IMR-90 (cell line): ENCODE measurements at regions not wholly inside any gene's neighbourhood (a gene's known extent, or its start where the extent isn't known, plus 50 kb on each side); places are given as distances from the start of the nearest gene placed in this dataset.

Experiments used
- ATAC-seq: fragments of 200-7000 bp; cut with Tn5 transposase; 2 replicates; pipeline ENCODE4 v1.9.1; 2020; ENCODE audit warnings: low read depth, mild to moderate bottlenecking, moderate library complexity
- BruUV-seq: library from RNA; stranded (reverse); fragments of 400-500 nt; replicated peaks from 2 replicates; lab custom pipeline; 2021; lab: Mats Ljungman, UMichigan
- CTCF ChIA-PET: fragments of 300-600 bp; formaldehyde crosslinking; extraction: SDS; loops from one replicate; lab custom pipeline; 2021; ENCODE audit warnings: antibody characterized with exemption; lab: Yijun Ruan, JAX
- POLR2A ChIA-PET: fragments of 300-600 bp; sonication (Branson Sonifier 250); formaldehyde crosslinking; loops from one replicate; lab custom pipeline; 2022; ENCODE audit warnings: antibody characterized with exemption; ENCODE audit not compliant: unreplicated experiment; lab: Charles Lee
- DNase-seq: peaks from one replicate; pipeline ENCODE4 v3.0.0; 2013
- H2AFZ ChIP-seq: replicated peaks from 2 replicates; pipeline ENCODE3; 2013; ENCODE audit warnings: low read length, mild to moderate bottlenecking; ENCODE audit not compliant: poor library complexity
- H2AK5ac ChIP-seq: 2 replicates; pipeline ENCODE4 v1.6.1; 2013; ENCODE audit warnings: low read depth, low read length, inconsistent platforms
- H2AK9ac ChIP-seq: replicated peaks from 2 replicates; pipeline ENCODE3; 2013; ENCODE audit warnings: mild to moderate bottlenecking, low read depth, low read length, moderate library complexity; ENCODE audit not compliant: poor library complexity
- H2BK120ac ChIP-seq: 2 replicates; pipeline ENCODE4 v1.6.1; 2013; ENCODE audit warnings: low read depth, low read length, inconsistent platforms
- H2BK15ac ChIP-seq: 3 replicates; pipeline ENCODE4 v1.6.1; 2013; ENCODE audit warnings: low read depth, low read length, inconsistent platforms
- H2BK20ac ChIP-seq: 2 replicates; pipeline ENCODE4 v1.6.1; 2013; ENCODE audit warnings: low read depth, mild to moderate bottlenecking, inconsistent platforms, low read length, moderate library complexity
- H2BK5ac ChIP-seq: 2 replicates; pipeline ENCODE4 v1.6.1; 2013; ENCODE audit warnings: mild to moderate bottlenecking, low read depth, low read length, inconsistent platforms; ENCODE audit not compliant: poor library complexity, severe bottlenecking
- H3K14ac ChIP-seq: replicated peaks from 2 replicates; pipeline ENCODE4 v1.6.1; 2013; ENCODE audit warnings: low read depth, low read length, inconsistent platforms
- H3K18ac ChIP-seq: 2 replicates; pipeline ENCODE4 v1.6.1; 2013; ENCODE audit warnings: low read depth, low read length, control low read depth
- H3K23ac ChIP-seq: 2 replicates; pipeline ENCODE4 v1.6.1; 2013; ENCODE audit warnings: low read depth, low read length, inconsistent platforms
- H3K27ac ChIP-seq: 2 replicates; pipeline ENCODE4 v1.5.1; 2013; ENCODE audit warnings: mild to moderate bottlenecking, control low read depth, low read length; ENCODE audit not compliant: insufficient read depth
- H3K27me3 ChIP-seq: 2 replicates; pipeline ENCODE4 v1.6.1; 2013; ENCODE audit warnings: low read length; ENCODE audit not compliant: control insufficient read depth, insufficient read depth
- H3K36me3 ChIP-seq: 2 replicates; pipeline ENCODE4 v1.6.1; 2013; ENCODE audit warnings: low read length, mixed read lengths; ENCODE audit not compliant: control insufficient read depth, insufficient read depth
- H3K4ac ChIP-seq: 2 replicates; pipeline ENCODE4 v1.6.1; 2013; ENCODE audit warnings: low read depth, low read length, inconsistent platforms
- H3K4me1 ChIP-seq: 2 replicates; pipeline ENCODE4 v1.6.1; 2013; ENCODE audit warnings: low read length, mixed read lengths; ENCODE audit not compliant: control insufficient read depth, insufficient read depth
- H3K4me2 ChIP-seq: 2 replicates; pipeline ENCODE4 v1.6.1; 2013; ENCODE audit warnings: low read depth, mild to moderate bottlenecking, control low read depth, low read length, moderate library complexity
- H3K4me3 ChIP-seq: 2 replicates; pipeline ENCODE4 v1.5.1; 2013; ENCODE audit warnings: low read depth, mild to moderate bottlenecking, control low read depth, low read length, moderate library complexity; ENCODE audit not compliant: insufficient read depth
- H3K56ac ChIP-seq: 2 replicates; pipeline ENCODE4 v1.6.1; 2013; ENCODE audit warnings: low read length, inconsistent platforms; ENCODE audit not compliant: insufficient read depth; ENCODE audit errors: extremely low read depth
- H3K79me1 ChIP-seq, 2 experiments: 2 replicates each; pipeline ENCODE4 v1.6.1; 2013; ENCODE audit warnings: low read length in 2 of 2, inconsistent platforms in 1 of 2, low read depth in 1 of 2
- H3K9ac ChIP-seq: 2 replicates; pipeline ENCODE4 v1.6.1; 2013; ENCODE audit warnings: low read depth, low read length, control low read depth
- H3K9me1 ChIP-seq: 2 replicates; pipeline ENCODE4 v1.6.1; 2013; ENCODE audit warnings: low read length, inconsistent platforms; ENCODE audit not compliant: insufficient read depth
- H3K9me3 ChIP-seq: 2 replicates; pipeline ENCODE4 v1.6.1; 2013; ENCODE audit warnings: low read length; ENCODE audit not compliant: control insufficient read depth, insufficient read depth
- H4K20me1 ChIP-seq: 2 replicates; pipeline ENCODE4 v1.6.1; 2013; ENCODE audit warnings: low read length, inconsistent platforms; ENCODE audit not compliant: insufficient read depth
- H4K5ac ChIP-seq: 2 replicates; pipeline ENCODE4 v1.6.1; 2013; ENCODE audit warnings: mild to moderate bottlenecking, low read depth, low read length, control low read depth
- H4K8ac ChIP-seq, 2 experiments: 2 replicates each; pipeline ENCODE4 v1.6.1; 2013; ENCODE audit warnings: low read depth in 2 of 2, low read length in 2 of 2, control low read depth in 1 of 2, inconsistent platforms in 1 of 2
- H4K91ac ChIP-seq: 2 replicates; pipeline ENCODE4 v1.6.1; 2013; ENCODE audit warnings: low read depth, low read length, inconsistent platforms; ENCODE audit not compliant: insufficient read depth
- BHLHE40 ChIP-seq: fragments of 150-350 bp; IDR thresholded peaks from 2 replicates; pipeline ENCODE4 v1.6.1; 2016; ENCODE audit warnings: mild to moderate bottlenecking, low read depth, low read length
- CEBPB ChIP-seq: IDR thresholded peaks from 2 replicates; pipeline ENCODE4 v1.6.1; 2012; ENCODE audit warnings: low read depth, low read length, improper control_type of control experiment
- CHD1 ChIP-seq: IDR thresholded peaks from 2 replicates; pipeline ENCODE4 v1.6.1; 2012; ENCODE audit warnings: low read depth, low read length, improper control_type of control experiment
- ELK1 ChIP-seq: fragments of 150-350 bp; IDR thresholded peaks from 2 replicates; pipeline ENCODE4 v1.6.1; 2016; ENCODE audit warnings: low read depth, mild to moderate bottlenecking, low read length, moderate library complexity, borderline replicate concordance
- FOS ChIP-seq: fragments of 150-350 bp; IDR thresholded peaks from 2 replicates; pipeline ENCODE4 v1.6.1; 2016; ENCODE audit warnings: low read depth, low read length
- MAFK ChIP-seq: IDR thresholded peaks from 2 replicates; pipeline ENCODE4 v1.6.1; 2012; ENCODE audit warnings: low read depth, low read length, improper control_type of control experiment
- MAZ ChIP-seq: IDR thresholded peaks from 2 replicates; pipeline ENCODE4 v1.6.1; 2012; ENCODE audit warnings: low read depth, mild to moderate bottlenecking, low read length, improper control_type of control experiment, moderate library complexity, borderline replicate concordance
- MXI1 ChIP-seq: IDR thresholded peaks from 2 replicates; pipeline ENCODE4 v1.6.1; 2012; ENCODE audit warnings: low read depth, mild to moderate bottlenecking, low read length, moderate library complexity, borderline replicate concordance
- NFE2L2 ChIP-seq: fragments of 150-350 bp; IDR thresholded peaks from 2 replicates; pipeline ENCODE4 v1.6.1; 2016; ENCODE audit warnings: low read depth, mild to moderate bottlenecking, low read length
- POLR2A ChIP-seq: IDR thresholded peaks from 2 replicates; pipeline ENCODE4 v1.6.1; 2012; ENCODE audit warnings: mild to moderate bottlenecking, low read depth, low read length
- RAD21 ChIP-seq: IDR thresholded peaks from 2 replicates; pipeline ENCODE4 v1.6.1; 2012; ENCODE audit warnings: low read length, improper control_type of control experiment
- RCOR1 ChIP-seq: IDR thresholded peaks from 2 replicates; pipeline ENCODE4 v1.6.1; 2012; ENCODE audit warnings: mild to moderate bottlenecking, low read length, improper control_type of control experiment; ENCODE audit not compliant: insufficient replicate concordance
- RFX5 ChIP-seq: IDR thresholded peaks from 2 replicates; pipeline ENCODE4 v1.8.0; 2012; ENCODE audit warnings: low read depth, mild to moderate bottlenecking, low read length, moderate library complexity
- SMC3 ChIP-seq: fragments of 150-350 bp; IDR thresholded peaks from 2 replicates; pipeline ENCODE4 v1.6.1; 2016; ENCODE audit warnings: low read depth, mild to moderate bottlenecking, antibody characterized with exemption, low read length, moderate library complexity
- USF2 ChIP-seq: fragments of 150-350 bp; IDR thresholded peaks from 2 replicates; pipeline ENCODE4 v1.6.1; 2017; ENCODE audit warnings: mild to moderate bottlenecking, antibody characterized with exemption, low read length, low read depth
- dilution Hi-C: fragments of 300-500 bp; cut with HindIII; formaldehyde crosslinking; loops from one replicate; pipeline ENCODE4 v1.14.3; 2018; ENCODE audit warnings: low sequenced_read_pairs; ENCODE audit not compliant: unreplicated experiment
- in situ Hi-C: fragments of 300-500 bp; cut with MboI; formaldehyde crosslinking; loops from 3 replicates; pipeline ENCODE4 v1.14.3; 2019; ENCODE audit warnings: low sequenced_read_pairs, inconsistent platforms, mixed read lengths
- intact Hi-C: fragments of 100-400 bp; cut with micrococcal nuclease; formaldehyde crosslinking; loops from 2 replicates; pipeline ENCODE4 v1.10.0; 2022

GRCh38 chr3:105997800-105998526, 129.2 kb upstream of the CBLB start (continued):
- TF ChIP-seq SMC3, result no peak
- TF ChIP-seq RFX5, result no peak

GRCh38 chr3:105999856-106000255, 131.0 kb upstream of the CBLB start:
- Histone ChIP-seq H2AK9ac (no peak overlapping the region), H4K5ac (no peak overlapping the region), H2AK5ac (no peak overlapping the region), H3K36me3 (no peaks in the 10 kb centered on the region), H3K23ac (no peak overlapping the region), H3K27me3 (no peaks in the 10 kb centered on the region), H3K56ac (no peak overlapping the region), H3K4me2 (no peak overlapping the region), H2AFZ (no peak overlapping the region), H2BK5ac (no peak overlapping the region), H4K91ac (no peak overlapping the region), H3K4me1 (peaks cover 7% of the 10 kb centered on the region), H3K4me3 (no peak overlapping the region), H3K4ac (no peak overlapping the region), H4K20me1 (no peaks in the 10 kb centered on the region), H3K27ac (no peak overlapping the region), H2BK15ac (no peak overlapping the region), H3K9ac (no peak overlapping the region), H3K79me1 (no peaks in the 10 kb centered on the region), H3K14ac (no peak overlapping the region), H3K9me1 (peaks cover 12% of the 10 kb centered on the region; the same call in 1 of the 2 replicates), H2BK120ac (no peak overlapping the region), H3K9me3 (no peaks in the 10 kb centered on the region), H2BK20ac (no peak overlapping the region), H4K8ac (no peak overlapping the region), H3K18ac (no peak overlapping the region)
- intact Hi-C loops, result loop anchor here (10.0 kb wide), 2 partner anchors 315 to 1065 kb away; no protein-coding TSS in a partner anchor
- BruUV-seq, result no TSS peak
- DNase-seq, result no peak
- ChIA-PET POLR2A (no interaction called here), CTCF (no interaction called here)
- no peak for ATAC-seq
- in situ Hi-C loops, result no loop called here
- dilution Hi-C loops, result no loop called here
- TF ChIP-seq MXI1 (no peak), MAFK (no peak), RCOR1 (no peak), SMC3 (no peak), BHLHE40 (no peak), RFX5 (no peak), CHD1 (no peak), USF2 (no peak), NFE2L2 (no peak), ELK1 (no peak), RAD21 (no peak), FOS (no peak), POLR2A (no peak), CEBPB (no peak), MAZ (no peak)
